ENCODE measurements at regions not wholly inside any gene's neighbourhood (a gene's known extent, or its start where the extent isn't known, plus 50 kb on each side); places are given as distances from the start of the nearest gene placed in this dataset.

- no peak for DNase-seq
Observed at GRCh38 chr5:113922343-113922742, 408.8 kb downstream of the YTHDC2 start.

- no peak for DNase-seq
Observed at GRCh38 chr5:113935453-113935852, 422.0 kb downstream of the YTHDC2 start.

GRCh38 chr5:113937301-113937700 lies 423.8 kb downstream of the YTHDC2 start:
- no peak for DNase-seq

GRCh38 chr5:113939988-113940387 lies 421.9 kb upstream of the KCNN2 start:
- no peak for DNase-seq

GRCh38 chr5:113950186-113950585 lies 411.7 kb upstream of the KCNN2 start:
- DNase-seq: no peak

GRCh38 chr5:113965225-113965624 lies 396.6 kb upstream of the KCNN2 start:
- no peak for DNase-seq

GRCh38 chr5:113969901-113970300 lies 392.0 kb upstream of the KCNN2 start:
- DNase-seq: no peak

- DNase-seq: no peak
Observed at GRCh38 chr5:113971454-113971853, 390.4 kb upstream of the KCNN2 start.

- no peak for DNase-seq
Observed at GRCh38 chr5:113974976-113975375, 386.9 kb upstream of the KCNN2 start.

GRCh38 chr5:113984928-113985327 lies 376.9 kb upstream of the KCNN2 start:
- no peak for DNase-seq

- DNase-seq: no peak
Observed at GRCh38 chr5:113985505-113985904, 376.4 kb upstream of the KCNN2 start.

GRCh38 chr5:113989278-113989912 lies 372.5 kb upstream of the KCNN2 start:
- no peak for DNase-seq

- DNase-seq: no peak
Observed at GRCh38 chr5:113989913-113990305, 372.0 kb upstream of the KCNN2 start.

- DNase-seq: no peak
Observed at GRCh38 chr5:114001076-114001475, 360.8 kb upstream of the KCNN2 start.

GRCh38 chr5:114006582-114006981 lies 355.3 kb upstream of the KCNN2 start:
- DNase-seq: no peak

- DNase-seq: no peak
Observed at GRCh38 chr5:114007678-114008077, 354.2 kb upstream of the KCNN2 start.

- DNase-seq: no peak
Observed at GRCh38 chr5:114010362-114010761, 351.5 kb upstream of the KCNN2 start.

GRCh38 chr5:114018186-114018585 lies 343.7 kb upstream of the KCNN2 start:
- DNase-seq: peak; percentile 14

- no peak for DNase-seq
Observed at GRCh38 chr5:114038756-114039155, 323.1 kb upstream of the KCNN2 start.

GRCh38 chr5:114050087-114050486 lies 311.8 kb upstream of the KCNN2 start:
- no peak for DNase-seq

- no peak for DNase-seq
Observed at GRCh38 chr5:114053372-114053771, 308.5 kb upstream of the KCNN2 start.

GRCh38 chr5:114054594-114054993 lies 307.3 kb upstream of the KCNN2 start:
- no peak for DNase-seq

- peak; percentile 76 for DNase-seq
Observed at GRCh38 chr5:114055318-114056184, 306.3 kb upstream of the KCNN2 start.

GRCh38 chr5:114056185-114056538 lies 305.7 kb upstream of the KCNN2 start:
- no peak for DNase-seq

GRCh38 chr5:114060866-114061265 lies 301.0 kb upstream of the KCNN2 start:
- DNase-seq: no peak
